ENCODE measurements at regions not wholly inside any gene's neighbourhood (a gene's known extent, or its start where the extent isn't known, plus 50 kb on each side); places are given as distances from the start of the nearest gene placed in this dataset.
"Not testable (repeated sequence)": the region's sequence is repeated elsewhere in the genome, so short reads cannot be mapped to it uniquely, and the experiment has no call there.

DNA sequence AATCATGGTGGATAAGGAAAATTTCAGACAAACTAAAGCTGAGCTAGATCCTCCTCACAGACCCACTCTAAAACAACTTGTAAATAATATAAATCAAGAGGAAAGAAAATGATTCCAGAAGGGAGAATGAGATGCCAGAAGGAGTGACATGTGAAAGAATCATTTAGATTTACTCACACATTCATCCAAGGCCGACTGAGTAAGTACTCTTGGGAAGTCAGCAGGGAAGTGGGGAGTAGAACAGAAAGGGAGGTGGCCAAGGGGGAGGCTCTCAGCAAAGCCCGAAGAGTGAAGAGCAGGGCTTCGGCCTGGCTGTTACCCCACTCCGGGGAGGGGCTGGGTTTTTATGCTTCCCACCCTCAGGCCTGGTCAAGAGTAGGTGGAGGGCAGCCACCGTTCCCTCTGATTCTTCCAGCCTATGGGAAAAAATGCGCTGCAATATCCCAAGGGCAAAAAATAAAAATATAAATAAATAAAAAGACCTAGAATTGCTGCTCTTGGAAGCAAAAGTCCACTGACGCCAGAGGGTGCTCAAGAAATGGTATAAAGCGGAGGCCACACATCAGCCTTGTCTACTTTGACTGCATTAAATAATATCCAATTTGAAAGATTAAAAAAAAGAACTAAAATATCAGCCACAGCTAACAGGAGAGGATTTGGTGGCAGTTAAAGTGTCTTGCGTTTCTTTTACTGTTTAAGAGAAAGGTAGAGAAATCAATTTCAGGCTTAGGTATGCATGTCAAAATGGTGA, 110.2 kb upstream of the COL5A1 start:
- WGBS (ENCODE audit: insufficient coverage), result 100% methylated on average over 1 of the region's 9 CpGs
- ChIA-PET CTCF (no interaction called here), POLR2A (no interaction called here)
- peaks cover 2 to 20% (median 6%) of the 10 kb centered on the region in 5 experiments for H3K9me3 ChIP-seq (ENCODE audit: control extremely low read depth in 1 of 5, control insufficient read depth in 4 of 5, insufficient read depth in 2 of 5, low read depth in 1 of 5, low read length in 4 of 5)
- DNase-seq, result no peak
- H3K36me3 ChIP-seq (ENCODE audit: control insufficient read depth in 4 of 4, insufficient read depth in 4 of 4, low read length in 3 of 4), result no peaks in the 10 kb centered on the region
- H3K4me1 ChIP-seq (ENCODE audit: control extremely low read depth in 1 of 4, control insufficient read depth in 4 of 4, insufficient read depth in 4 of 4, low read length in 3 of 4), result no peaks in the 10 kb centered on the region
- H3K27me3 ChIP-seq (replicated peaks in 2 of 5; ENCODE audit: control insufficient read depth in 4 of 5, insufficient read depth in 5 of 5, low read length in 4 of 5), result peaks cover 0 to 2% (median 0%) of the 10 kb centered on the region in 5 experiments
- no peak overlapping the region for H3K4me3 ChIP-seq (ENCODE audit: control insufficient read depth in 1 of 7, extremely low read depth in 1 of 7, insufficient read depth in 4 of 7, low read depth in 2 of 7, low read length in 6 of 7)
- no peak overlapping the region for H3K27ac ChIP-seq (ENCODE audit: insufficient read depth in 1 of 2, low read depth in 1 of 2, low read length in 2 of 2, poor library complexity in 1 of 2, severe bottlenecking in 2 of 2)

DNA sequence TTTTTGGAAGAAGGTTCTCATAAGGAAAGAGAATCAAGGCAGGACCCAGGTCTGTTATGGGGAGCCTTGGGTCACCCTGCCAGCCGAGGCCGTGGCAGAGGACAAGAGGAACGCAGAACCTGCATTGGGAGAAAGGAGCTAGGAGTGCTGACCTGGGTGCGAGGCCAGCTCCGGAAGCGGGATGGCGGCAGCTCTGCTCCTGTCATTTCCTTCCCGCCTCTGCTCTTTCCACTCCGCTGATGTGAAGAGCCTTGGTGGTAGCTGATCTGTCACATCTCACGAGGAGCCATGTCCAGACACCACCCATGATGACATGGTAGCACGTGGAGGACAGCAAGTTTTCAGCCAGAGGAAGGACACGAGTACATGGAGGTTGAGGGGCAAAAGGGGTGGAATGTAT, 109.5 kb upstream of the COL5A1 start:
- CTCF ChIA-PET, result no interaction called here
- no peak for DNase-seq
- POLR2A ChIA-PET, result no interaction called here
- WGBS (ENCODE audit: insufficient coverage), result 93% methylated on average over 7 of the region's 12 CpGs
- Histone ChIP-seq H3K27me3 (replicated peaks in 2 of 5; ENCODE audit: control insufficient read depth in 4 of 5, insufficient read depth in 5 of 5, low read length in 4 of 5) (peaks cover 0 to 2% (median 0%) of the 10 kb centered on the region in 5 experiments), H3K27ac (ENCODE audit: insufficient read depth in 1 of 2, low read depth in 1 of 2, low read length in 2 of 2, poor library complexity in 1 of 2, severe bottlenecking in 2 of 2) (no peak overlapping the region), H3K4me1 (ENCODE audit: control extremely low read depth in 1 of 4, control insufficient read depth in 4 of 4, insufficient read depth in 4 of 4, low read length in 3 of 4) (no peaks in the 10 kb centered on the region), H3K36me3 (ENCODE audit: control insufficient read depth in 4 of 4, insufficient read depth in 4 of 4, low read length in 3 of 4) (no peaks in the 10 kb centered on the region), H3K9me3 (ENCODE audit: control extremely low read depth in 1 of 5, control insufficient read depth in 4 of 5, insufficient read depth in 2 of 5, low read depth in 1 of 5, low read length in 4 of 5) (peaks cover 2 to 20% (median 6%) of the 10 kb centered on the region in 5 experiments), H3K4me3 (ENCODE audit: control insufficient read depth in 1 of 7, extremely low read depth in 1 of 7, insufficient read depth in 4 of 7, low read depth in 2 of 7, low read length in 6 of 7) (no peak overlapping the region)

DNA sequence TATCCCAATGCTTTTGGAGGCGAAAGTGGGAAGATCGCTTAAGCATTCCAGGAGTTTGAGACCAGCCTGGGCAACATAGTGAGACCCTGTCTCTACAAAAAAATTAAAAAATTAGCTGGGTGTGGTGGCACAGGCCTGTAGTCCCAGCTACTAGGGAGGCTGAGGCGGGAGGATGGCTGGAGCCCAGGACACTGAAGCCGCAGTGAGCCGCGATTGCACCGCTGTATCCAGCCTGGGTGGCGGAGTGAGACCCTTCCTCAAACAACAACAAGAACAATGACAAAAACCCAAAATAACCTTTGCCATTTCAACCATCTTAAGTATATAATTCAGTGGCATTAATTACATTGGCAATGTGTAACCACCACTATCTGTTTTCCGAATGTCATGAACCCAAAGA, 108.9 kb upstream of the COL5A1 start:
- H3K9me3 ChIP-seq (ENCODE audit: control extremely low read depth in 1 of 5, control insufficient read depth in 4 of 5, insufficient read depth in 2 of 5, low read depth in 1 of 5, low read length in 4 of 5), result peaks cover 2 to 20% (median 6%) of the 10 kb centered on the region in 5 experiments
- H3K27me3 ChIP-seq (replicated peaks in 2 of 5; ENCODE audit: control insufficient read depth in 4 of 5, insufficient read depth in 5 of 5, low read length in 4 of 5); H3K27ac ChIP-seq (ENCODE audit: insufficient read depth in 1 of 2, low read depth in 1 of 2, low read length in 2 of 2, poor library complexity in 1 of 2, severe bottlenecking in 2 of 2); H3K4me1 ChIP-seq (ENCODE audit: control extremely low read depth in 1 of 4, control insufficient read depth in 4 of 4, insufficient read depth in 4 of 4, low read length in 3 of 4); H3K4me3 ChIP-seq (ENCODE audit: control insufficient read depth in 1 of 7, extremely low read depth in 1 of 7, insufficient read depth in 4 of 7, low read depth in 2 of 7, low read length in 6 of 7); DNase-seq; H3K36me3 ChIP-seq (ENCODE audit: control insufficient read depth in 4 of 4, insufficient read depth in 4 of 4, low read length in 3 of 4); CTCF ChIA-PET; POLR2A ChIA-PET: not testable (repeated sequence)
- 87% methylated on average over 5 of the region's 9 CpGs for WGBS (ENCODE audit: insufficient coverage)

DNA sequence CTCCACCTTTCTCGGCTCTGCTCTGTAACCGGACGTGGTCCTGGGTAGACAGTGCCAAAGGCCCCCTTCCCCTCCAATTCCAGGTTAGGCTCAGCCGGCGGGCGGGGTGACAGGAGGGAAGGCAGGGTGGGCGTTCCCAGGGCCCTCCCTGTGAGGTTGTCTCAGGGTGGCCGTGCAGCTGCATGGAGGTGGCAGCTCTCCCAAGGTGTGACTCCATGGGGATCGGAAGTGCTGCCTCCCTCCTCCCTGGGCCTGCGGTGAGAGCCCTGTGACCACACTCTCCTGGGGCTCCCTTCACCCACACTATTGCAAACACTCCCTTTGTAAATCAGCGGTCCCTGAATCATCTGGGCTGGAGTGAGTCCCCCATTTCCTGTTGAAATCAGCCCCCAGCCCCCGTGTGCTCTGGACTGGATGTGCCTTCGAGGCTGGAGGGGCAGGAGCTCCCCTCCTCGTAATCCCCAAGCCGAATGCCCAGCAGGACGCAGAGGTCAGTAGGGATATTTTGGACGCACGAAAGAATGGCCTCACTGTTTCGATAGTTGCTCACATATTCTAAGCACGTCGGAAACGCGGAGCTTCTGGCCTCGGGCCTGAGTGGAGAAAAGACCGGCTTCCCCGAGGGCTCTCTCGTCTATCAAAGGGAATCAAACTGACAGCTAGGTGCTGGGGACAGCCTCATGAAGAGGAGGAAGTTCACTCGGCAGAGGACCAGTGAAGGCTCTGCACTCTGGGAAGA, 107.6 kb upstream of the COL5A1 start:
- H3K4me1 ChIP-seq (ENCODE audit: control extremely low read depth in 1 of 4, control insufficient read depth in 4 of 4, insufficient read depth in 4 of 4, low read length in 3 of 4), result no peaks in the 10 kb centered on the region
- H3K27me3 ChIP-seq (replicated peaks in 2 of 5; ENCODE audit: control insufficient read depth in 4 of 5, insufficient read depth in 5 of 5, low read length in 4 of 5), result peaks cover 0 to 2% (median 0%) of the 10 kb centered on the region in 5 experiments
- H3K36me3 ChIP-seq (ENCODE audit: control insufficient read depth in 4 of 4, insufficient read depth in 4 of 4, low read length in 3 of 4), result no peaks in the 10 kb centered on the region
- H3K27ac ChIP-seq (ENCODE audit: insufficient read depth in 1 of 2, low read depth in 1 of 2, low read length in 2 of 2, poor library complexity in 1 of 2, severe bottlenecking in 2 of 2), result no peak overlapping the region
- 86% methylated on average over 23 of the region's 28 CpGs for WGBS (ENCODE audit: insufficient coverage)
- H3K4me3 ChIP-seq (ENCODE audit: control insufficient read depth in 1 of 7, extremely low read depth in 1 of 7, insufficient read depth in 4 of 7, low read depth in 2 of 7, low read length in 6 of 7), result no peak overlapping the region
- CTCF ChIA-PET, result no interaction called here
- POLR2A ChIA-PET, result no interaction called here
- H3K9me3 ChIP-seq (ENCODE audit: control extremely low read depth in 1 of 5, control insufficient read depth in 4 of 5, insufficient read depth in 2 of 5, low read depth in 1 of 5, low read length in 4 of 5), result peaks cover 2 to 18% (median 6%) of the 10 kb centered on the region in 5 experiments
- DNase-seq, result no peak

DNA sequence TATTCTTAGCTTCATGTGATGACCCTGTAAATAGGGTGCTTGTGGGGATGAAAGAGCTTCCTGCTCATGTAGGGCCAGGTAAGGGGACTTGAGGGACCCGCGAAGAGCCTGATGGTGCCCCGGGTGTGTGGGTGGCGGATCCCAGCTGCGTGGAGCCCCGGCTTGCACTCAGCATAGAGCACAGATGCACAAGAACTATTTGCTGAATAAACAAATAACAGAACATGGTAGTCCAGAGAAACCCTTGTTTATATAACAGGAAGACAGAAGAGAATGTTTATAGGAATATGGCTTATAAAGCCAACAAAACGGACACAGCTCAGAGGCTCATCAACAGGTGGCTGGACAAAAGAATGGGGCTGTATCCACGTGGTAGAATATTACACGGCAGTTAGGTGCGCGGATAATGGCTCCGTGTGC, 106.9 kb upstream of the COL5A1 start:
- POLR2A ChIA-PET, result no interaction called here
- H3K27ac ChIP-seq (ENCODE audit: insufficient read depth in 1 of 2, low read depth in 1 of 2, low read length in 2 of 2, poor library complexity in 1 of 2, severe bottlenecking in 2 of 2), result no peak overlapping the region
- H3K36me3 ChIP-seq (ENCODE audit: control insufficient read depth in 4 of 4, insufficient read depth in 4 of 4, low read length in 3 of 4), result no peaks in the 10 kb centered on the region
- H3K9me3 ChIP-seq (ENCODE audit: control extremely low read depth in 1 of 5, control insufficient read depth in 4 of 5, insufficient read depth in 2 of 5, low read depth in 1 of 5, low read length in 4 of 5), result peaks cover 2 to 15% (median 6%) of the 10 kb centered on the region in 5 experiments
- peaks cover 0 to 2% (median 0%) of the 10 kb centered on the region in 5 experiments for H3K27me3 ChIP-seq (replicated peaks in 2 of 5; ENCODE audit: control insufficient read depth in 4 of 5, insufficient read depth in 5 of 5, low read length in 4 of 5)
- WGBS (ENCODE audit: insufficient coverage), result 100% methylated on average over 5 of the region's 12 CpGs
- CTCF ChIA-PET, result no interaction called here
- H3K4me1 ChIP-seq (ENCODE audit: control extremely low read depth in 1 of 4, control insufficient read depth in 4 of 4, insufficient read depth in 4 of 4, low read length in 3 of 4), result no peaks in the 10 kb centered on the region
- DNase-seq, result no peak
- no peak overlapping the region for H3K4me3 ChIP-seq (ENCODE audit: control insufficient read depth in 1 of 7, extremely low read depth in 1 of 7, insufficient read depth in 4 of 7, low read depth in 2 of 7, low read length in 6 of 7)

DNA sequence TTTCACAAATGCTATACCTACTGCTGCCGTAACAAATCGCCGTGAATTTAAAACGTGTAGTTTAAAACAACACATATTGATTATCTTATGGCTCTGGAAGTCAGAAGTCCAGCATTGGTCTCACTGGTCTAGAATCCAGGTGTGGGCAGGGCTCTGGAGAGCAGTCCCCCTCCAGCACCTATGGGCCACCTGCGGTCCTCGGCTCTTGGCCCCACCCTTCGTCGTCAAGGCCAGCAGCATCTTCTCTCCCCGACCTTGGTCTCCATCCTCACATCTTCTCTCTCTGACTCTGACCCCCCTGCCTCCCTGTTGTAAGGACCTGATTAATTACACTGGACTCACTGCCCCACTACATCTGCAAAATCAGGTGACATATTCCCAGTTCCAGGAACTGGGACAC, 106.4 kb upstream of the COL5A1 start:
- ChIA-PET CTCF (no interaction called here), POLR2A (no interaction called here)
- 99% methylated on average over 9 of the region's 9 CpGs for WGBS (ENCODE audit: insufficient coverage)
- Histone ChIP-seq H3K27ac (ENCODE audit: insufficient read depth in 1 of 2, low read depth in 1 of 2, low read length in 2 of 2, poor library complexity in 1 of 2, severe bottlenecking in 2 of 2) (no peak overlapping the region), H3K9me3 (ENCODE audit: control extremely low read depth in 1 of 5, control insufficient read depth in 4 of 5, insufficient read depth in 2 of 5, low read depth in 1 of 5, low read length in 4 of 5) (peaks cover 2 to 14% (median 6%) of the 10 kb centered on the region in 5 experiments), H3K4me3 (ENCODE audit: control insufficient read depth in 1 of 7, extremely low read depth in 1 of 7, insufficient read depth in 4 of 7, low read depth in 2 of 7, low read length in 6 of 7) (no peak overlapping the region), H3K36me3 (ENCODE audit: control insufficient read depth in 4 of 4, insufficient read depth in 4 of 4, low read length in 3 of 4) (no peaks in the 10 kb centered on the region), H3K4me1 (ENCODE audit: control extremely low read depth in 1 of 4, control insufficient read depth in 4 of 4, insufficient read depth in 4 of 4, low read length in 3 of 4) (no peaks in the 10 kb centered on the region), H3K27me3 (replicated peaks in 2 of 5; ENCODE audit: control insufficient read depth in 4 of 5, insufficient read depth in 5 of 5, low read length in 4 of 5) (peaks cover 0 to 2% (median 0%) of the 10 kb centered on the region in 5 experiments)
- DNase-seq, result no peak
